ENCODE measurements at regions not wholly inside any gene's neighbourhood (a gene's known extent, or its start where the extent isn't known, plus 50 kb on each side); places are given as distances from the start of the nearest gene placed in this dataset.

- DNase-seq (ENCODE audit: low read depth) = no peak
Observed at GRCh38 chr2:114065731-114066130, 175.8 kb downstream of the ACTR3 start.

DNA sequence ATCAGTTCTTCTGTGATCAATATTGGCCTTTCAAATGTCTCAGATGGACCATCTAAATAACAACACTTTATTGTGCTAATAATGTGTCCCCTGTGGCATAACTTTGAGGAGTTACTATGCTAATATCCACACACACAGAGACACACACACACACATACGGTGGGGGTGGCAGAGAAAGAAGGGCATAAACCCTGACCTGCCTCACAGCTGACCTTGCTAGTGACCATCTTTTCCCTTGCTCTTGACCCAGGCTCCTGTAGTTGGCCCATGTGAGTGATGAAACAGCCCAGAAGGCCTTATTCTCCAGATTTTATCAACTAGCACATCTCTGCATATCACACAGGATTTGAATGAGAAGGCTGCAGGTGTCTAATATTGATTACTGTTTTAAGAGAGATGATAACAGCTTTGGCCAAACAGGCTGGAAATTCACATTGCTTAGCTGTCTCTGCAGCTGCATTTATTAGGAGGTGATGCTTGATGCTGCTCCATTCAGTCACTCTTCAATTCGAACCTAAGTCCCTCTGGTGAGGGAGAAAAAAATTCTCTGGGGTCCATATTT is 176.4 kb downstream of the ACTR3 start:
- DNase-seq (ENCODE audit: low read depth) = no peak

GRCh38 chr2:114068438-114068837 is 178.5 kb downstream of the ACTR3 start:
- peak; percentile 5 for DNase-seq (ENCODE audit: low read depth)

GRCh38 chr2:114076961-114077360 is 187.1 kb downstream of the ACTR3 start:
- DNase-seq (ENCODE audit: low read depth) = no peak

DNA sequence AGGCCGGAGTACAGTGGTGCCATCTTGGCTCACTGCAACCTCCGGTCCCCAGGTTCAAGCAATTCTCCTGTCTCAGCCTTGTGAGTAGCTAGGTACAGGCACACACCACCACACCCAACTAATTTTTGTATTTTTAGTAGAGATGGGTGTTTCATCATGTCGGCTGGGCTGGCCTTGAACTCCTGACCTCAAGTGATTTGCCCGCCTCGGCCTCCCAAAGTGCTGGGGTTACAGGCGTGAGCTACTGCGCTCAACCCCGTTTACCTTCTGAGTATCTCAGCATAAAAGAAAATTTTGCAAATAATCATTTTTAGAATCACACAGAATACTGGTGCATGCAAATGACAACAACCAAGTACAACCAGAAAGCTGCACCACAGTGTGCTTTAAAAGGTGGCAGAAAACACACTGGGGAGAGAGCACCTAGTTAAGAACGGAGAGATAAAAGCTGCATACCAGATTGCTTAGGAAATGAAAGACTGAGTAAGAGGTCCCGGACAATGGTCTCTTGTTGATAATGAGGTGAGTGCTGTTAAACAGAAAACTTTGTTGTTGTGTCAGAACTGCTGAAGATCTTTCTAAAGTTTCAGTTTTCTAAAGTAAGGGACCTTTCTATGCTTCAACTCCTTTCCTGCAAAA is 189.6 kb downstream of the ACTR3 start:
- DNase-seq (ENCODE audit: low read depth) = no peak

DNA sequence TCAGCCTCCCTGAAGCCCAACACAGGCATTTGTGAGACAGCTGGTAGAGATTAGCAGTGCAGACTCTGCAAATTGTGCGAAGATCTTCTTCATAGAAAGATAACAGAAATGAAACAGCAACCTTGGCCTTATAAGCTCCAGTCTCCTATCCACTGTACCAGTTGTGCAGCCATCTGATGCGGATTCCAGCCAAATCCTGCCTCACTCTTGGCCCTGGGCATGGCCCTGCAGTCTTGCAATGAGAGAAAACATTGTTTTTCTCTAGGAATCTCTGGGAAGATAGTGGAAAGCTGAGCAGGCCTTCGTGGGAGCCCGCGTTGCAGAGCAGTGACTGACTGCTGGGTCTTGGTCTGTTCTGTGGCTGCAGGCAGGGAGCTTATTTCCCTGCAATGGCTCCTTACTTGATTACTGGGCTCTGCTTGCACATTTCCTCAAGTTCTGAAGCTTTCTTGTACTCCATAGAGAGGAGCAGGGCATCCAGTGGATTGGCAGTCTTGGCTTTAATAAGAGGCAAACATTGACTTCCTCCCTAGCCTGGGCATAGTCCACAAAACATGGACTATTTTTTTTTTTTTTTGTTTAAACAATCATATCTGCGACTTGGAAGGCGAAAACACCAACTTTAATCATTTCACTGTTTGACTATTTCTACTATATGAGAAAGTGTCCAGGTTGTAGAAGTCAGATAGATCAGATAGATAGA is 193.0 kb downstream of the ACTR3 start:
- no peak for DNase-seq (ENCODE audit: low read depth)

DNA sequence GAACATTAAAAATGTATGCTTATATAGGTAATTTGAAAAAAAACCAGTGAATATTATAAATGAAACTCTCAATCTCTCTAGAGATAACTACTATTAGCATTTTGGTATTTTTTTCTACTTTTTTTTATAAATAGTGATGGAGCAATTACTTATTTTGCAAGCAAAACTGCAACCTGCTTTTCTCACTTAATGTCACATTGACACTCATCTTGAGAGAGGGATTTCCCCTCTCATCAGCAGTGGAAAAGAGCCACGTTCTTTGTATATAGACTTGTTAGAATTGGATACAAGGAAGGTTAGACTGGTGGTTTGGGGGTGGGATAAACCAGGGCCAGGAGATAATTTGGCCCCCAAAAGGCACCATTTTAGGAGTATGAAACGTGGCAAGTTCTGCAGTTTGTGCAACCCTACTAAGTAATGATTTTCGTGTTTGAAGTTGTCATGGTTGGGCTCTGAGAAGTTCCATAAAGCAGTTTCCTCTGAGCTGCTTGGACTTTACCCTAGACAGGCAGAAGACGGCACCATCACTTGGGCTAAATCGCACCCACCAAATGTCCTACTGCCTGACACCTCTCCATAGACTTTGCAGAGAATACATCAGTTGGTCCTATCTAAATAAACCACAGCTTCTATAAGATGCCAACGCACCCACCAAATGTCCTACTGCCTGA is 194.0 kb downstream of the ACTR3 start:
- DNase-seq (ENCODE audit: low read depth) = no peak

DNA sequence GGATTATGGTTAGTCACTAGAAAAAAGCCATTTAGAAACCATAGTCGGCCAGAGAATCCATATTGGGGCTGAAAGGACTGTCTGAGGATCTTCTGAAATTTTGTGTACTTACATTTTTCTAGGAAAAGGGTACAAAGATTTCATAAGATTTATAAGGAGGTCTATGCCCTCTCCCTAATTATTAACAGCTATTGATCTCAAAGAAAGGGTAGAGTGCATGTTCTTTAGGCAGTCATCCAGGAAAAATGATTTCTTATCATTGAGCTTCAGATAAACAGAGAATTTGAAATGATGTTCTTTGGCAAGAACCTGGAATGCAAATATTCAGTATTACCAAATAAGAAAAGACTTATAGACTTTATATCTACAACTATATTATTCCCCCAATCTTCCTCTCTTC is 195.3 kb downstream of the ACTR3 start:
- no peak for DNase-seq (ENCODE audit: low read depth)

GRCh38 chr2:114085992-114086391 is 196.1 kb downstream of the ACTR3 start:
- DNase-seq (ENCODE audit: low read depth) = no peak

GRCh38 chr2:114089636-114090319 is 199.9 kb downstream of the ACTR3 start:
- no peak for DNase-seq (ENCODE audit: low read depth)

GRCh38 chr2:114091010-114091409 is 201.1 kb downstream of the ACTR3 start:
- no peak for DNase-seq (ENCODE audit: low read depth)

- no peak for DNase-seq (ENCODE audit: low read depth)
Observed at GRCh38 chr2:114108249-114108648, 218.4 kb downstream of the ACTR3 start.

GRCh38 chr2:114108824-114109416 is 219.0 kb downstream of the ACTR3 start:
- no peak for DNase-seq (ENCODE audit: low read depth)

- DNase-seq (ENCODE audit: low read depth) = no peak
Observed at GRCh38 chr2:114111329-114111728, 221.4 kb downstream of the ACTR3 start.

DNA sequence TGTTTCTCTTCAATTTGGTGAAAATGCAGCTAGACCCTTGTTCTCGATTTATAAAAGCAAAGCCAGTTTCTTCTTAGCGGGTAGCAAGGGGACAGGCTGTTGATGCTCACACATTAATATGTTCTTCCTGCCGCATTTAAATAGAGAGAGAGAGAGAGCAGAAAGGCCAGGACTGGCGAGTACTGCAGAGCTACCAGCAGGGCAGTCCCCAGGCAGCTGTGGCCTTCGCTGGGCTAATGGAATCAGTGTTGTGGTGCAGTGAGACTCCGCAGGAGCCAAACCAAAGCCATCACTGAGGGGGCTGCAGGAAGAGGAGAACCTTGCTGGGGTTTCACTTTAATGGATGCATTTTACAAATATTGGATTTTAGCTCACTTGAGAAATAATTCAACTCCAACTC is 223.6 kb downstream of the ACTR3 start:
- DNase-seq (ENCODE audit: low read depth) = no peak

DNA sequence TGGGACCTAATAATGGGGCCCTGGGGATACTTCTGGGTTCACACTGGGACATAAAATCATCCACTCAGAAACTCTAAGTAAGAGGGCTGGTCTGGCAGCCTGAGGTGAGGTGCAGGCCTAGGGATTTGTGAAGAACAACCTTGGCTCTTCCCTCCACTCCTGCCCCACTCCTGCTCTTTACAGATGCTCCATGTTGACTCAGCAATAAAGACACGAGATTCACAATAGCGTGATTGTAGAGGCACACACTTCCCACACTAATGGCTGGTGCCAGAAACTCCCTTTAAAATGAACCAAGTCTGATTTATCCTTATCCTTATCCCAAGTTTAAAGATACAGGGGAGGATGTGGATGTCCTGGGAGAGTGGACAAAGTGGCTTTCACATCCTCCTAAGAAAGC is 228.2 kb downstream of the ACTR3 start:
- DNase-seq (ENCODE audit: low read depth) = no peak

DNA sequence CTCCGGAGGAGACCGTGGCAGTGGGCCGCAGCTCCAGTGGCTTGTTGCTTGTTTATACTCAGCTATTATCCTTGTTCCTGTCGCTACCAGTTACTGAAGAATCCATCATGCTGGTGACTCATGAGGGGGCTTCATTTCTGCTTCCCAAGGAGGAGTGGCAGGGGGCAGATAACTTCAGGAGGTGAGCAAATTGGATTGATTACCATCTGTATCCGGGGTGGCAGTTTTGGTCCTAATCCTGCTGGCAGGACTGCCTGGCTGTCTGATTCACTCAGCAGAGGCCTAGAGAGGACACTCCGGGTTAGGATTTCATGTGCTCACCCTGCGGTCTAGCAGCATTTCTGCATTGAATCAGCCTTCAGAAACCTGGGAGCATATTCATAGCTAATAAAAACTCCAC is 230.0 kb downstream of the ACTR3 start:
- peak; percentile 6 for DNase-seq (ENCODE audit: low read depth)

- no peak for DNase-seq (ENCODE audit: low read depth)
Observed at GRCh38 chr2:114122930-114123329, 233.0 kb downstream of the ACTR3 start.

GRCh38 chr2:114123925-114124324 is 234.0 kb downstream of the ACTR3 start:
- no peak for DNase-seq (ENCODE audit: low read depth)

GRCh38 chr2:114127372-114127771 is 237.5 kb downstream of the ACTR3 start:
- no peak for DNase-seq (ENCODE audit: low read depth)

- no peak for DNase-seq (ENCODE audit: low read depth)
Observed at GRCh38 chr2:114128263-114128662, 238.4 kb downstream of the ACTR3 start.
